Mucosa of descending colon (tissue), 3 donors: ENCODE measurements at regions not wholly inside any gene's neighbourhood (a gene's known extent, or its start where the extent isn't known, plus 50 kb on each side); places are given as distances from the start of the nearest gene placed in this dataset.
"Not testable (repeated sequence)": the region's sequence is repeated elsewhere in the genome, so short reads cannot be mapped to it uniquely, and the experiment has no call there.

ENCODE experiments used
- ATAC-seq: fragments of 200-7000 bp; cut with Tn5 transposase; one replicate; pipeline ENCODE4 v1.9.1; 2020; ENCODE audit warnings: mild to moderate bottlenecking, moderate library complexity
- DNase-seq, 3 donors: peaks; one replicate each; pipeline ENCODE4 v3.0.0-alpha.2; 2020
- H3K36me3 ChIP-seq: fragments of 200-600 bp; one replicate; pipeline ENCODE4 v1.8.0; 2021; ENCODE audit warnings: low read depth, mild to moderate bottlenecking
- H3K4me1 ChIP-seq: fragments of 200-600 bp; one replicate; pipeline ENCODE4 v1.8.0; 2021; ENCODE audit warnings: low read depth, mild to moderate bottlenecking
- H3K4me3 ChIP-seq: fragments of 200-600 bp; one replicate; pipeline ENCODE4 v1.8.0; 2021; ENCODE audit warnings: mild to moderate bottlenecking
- H3K9me3 ChIP-seq: fragments of 200-600 bp; one replicate; pipeline ENCODE4 v1.8.0; 2021; ENCODE audit warnings: mild to moderate bottlenecking
- CTCF ChIP-seq: fragments of 200-600 bp; IDR thresholded peaks from one replicate; pipeline ENCODE4 v1.8.0; 2022; ENCODE audit warnings: antibody characterized with exemption, mild to moderate bottlenecking
- intact Hi-C, 2 donors: fragments of 100-400 bp; cut with DNase I in 1 of 2; cut with micrococcal nuclease in 1 of 2; formaldehyde crosslinking; loops; one replicate each; pipeline versions ENCODE4 v1.11.0 to v1.11.1; 2022; cut with DNase I, micrococcal nuclease
- donor health status: DM: no; HTN: no; CAD: no; lungs with moderate emphysema.
- donor health status: DM: no; HTN: no; CAD: no.
- donor health status: DM: no; HTN: yes; CAD: no.

- no peak for ATAC-seq
- Histone ChIP-seq H3K4me3 (no peak overlapping the region), H3K36me3 (no peaks in the 10 kb centered on the region), H3K4me1 (no peaks in the 10 kb centered on the region), H3K9me3 (no peaks in the 10 kb centered on the region)
- TF ChIP-seq CTCF = no peak
- no peak for DNase-seq
- intact Hi-C loops = no loop called here
These were observed 124.7 kb downstream of the HNRNPD start for GRCh38 chr4:82248903-82249632.

GRCh38 chr4:82247629-82248028 lies 126.2 kb downstream of the HNRNPD start:
- no peaks in the 10 kb centered on the region for H3K4me1 ChIP-seq
- ATAC-seq (no peak), DNase-seq (no peak)
- intact Hi-C loops = no loop called here
- H3K9me3 ChIP-seq = no peaks in the 10 kb centered on the region
- TF ChIP-seq CTCF = no peak
- H3K4me3 ChIP-seq = no peak overlapping the region
- no peaks in the 10 kb centered on the region for H3K36me3 ChIP-seq

GRCh38 chr4:82247171-82247570 lies 126.6 kb downstream of the HNRNPD start:
- Histone ChIP-seq H3K4me1 (no peaks in the 10 kb centered on the region), H3K9me3 (no peaks in the 10 kb centered on the region), H3K4me3 (no peak overlapping the region), H3K36me3 (no peaks in the 10 kb centered on the region)
- intact Hi-C loops = no loop called here
- no peak for ATAC-seq
- TF ChIP-seq CTCF = no peak
- DNase-seq = no peak

GRCh38 chr4:82241534-82241933 lies 132.3 kb downstream of the HNRNPD start:
- H3K36me3 ChIP-seq = no peaks in the 10 kb centered on the region
- no peaks in the 10 kb centered on the region for H3K9me3 ChIP-seq
- H3K4me3 ChIP-seq = no peak overlapping the region
- ATAC-seq (no peak), DNase-seq (no peak)
- no peaks in the 10 kb centered on the region for H3K4me1 ChIP-seq
- intact Hi-C loops = no loop called here
- TF ChIP-seq CTCF = no peak

- Histone ChIP-seq H3K4me1 (no peaks in the 10 kb centered on the region), H3K4me3 (no peak overlapping the region), H3K36me3 (no peaks in the 10 kb centered on the region), H3K9me3 (no peaks in the 10 kb centered on the region)
- DNase-seq (no peak), ATAC-seq (no peak)
- TF ChIP-seq CTCF = no peak
- intact Hi-C loops = no loop called here
These were observed 133.4 kb downstream of the HNRNPD start for GRCh38 chr4:82240410-82240809.

- H3K4me3 ChIP-seq, H3K9me3 ChIP-seq, intact Hi-C loops, DNase-seq, H3K4me1 ChIP-seq, ATAC-seq, H3K36me3 ChIP-seq: not testable (repeated sequence)
These were observed 136.6 kb downstream of the HNRNPD start for GRCh38 chr4:82237142-82237541.
